ENCODE measurements at regions not wholly inside any gene's neighbourhood (a gene's known extent, or its start where the extent isn't known, plus 50 kb on each side); places are given as distances from the start of the nearest gene placed in this dataset.

DNA sequence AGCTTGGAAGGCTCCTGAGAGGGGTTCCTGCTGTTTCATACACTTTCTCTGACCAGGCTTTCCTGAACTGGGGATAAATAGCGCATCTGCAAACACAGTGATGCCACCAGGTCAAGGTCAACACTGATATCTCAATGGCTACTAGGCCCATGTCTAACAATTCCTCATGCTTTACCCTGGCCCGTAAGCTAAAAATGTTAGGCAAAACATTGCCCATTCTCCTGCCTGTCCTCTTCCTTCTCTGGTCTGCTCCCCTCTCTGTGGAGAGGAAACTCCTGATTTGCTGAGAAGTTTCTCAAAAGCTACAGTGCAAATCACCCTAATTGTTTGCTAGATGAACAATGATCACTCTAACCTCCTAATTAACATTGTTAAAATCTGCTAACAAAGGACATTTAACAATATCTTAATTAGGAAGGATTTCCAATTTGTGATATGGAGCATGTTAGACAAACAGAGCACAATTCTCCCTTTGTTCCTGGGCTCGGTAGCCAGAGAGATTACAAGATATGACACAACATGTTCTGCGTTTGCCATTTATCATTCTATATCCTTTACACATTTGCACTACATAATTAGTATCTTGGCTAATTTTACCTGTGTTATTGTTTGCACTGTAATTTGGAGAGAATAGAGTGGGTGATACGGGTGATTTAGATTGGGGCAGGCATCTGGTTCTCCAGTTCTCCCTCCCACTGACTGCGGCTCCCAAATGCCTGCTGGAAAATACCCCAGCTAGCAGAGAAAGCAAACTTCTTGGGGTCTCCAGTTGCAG lies 266.8 kb downstream of the CD83 start (continued):
- TF ChIP-seq, protein P1, sequence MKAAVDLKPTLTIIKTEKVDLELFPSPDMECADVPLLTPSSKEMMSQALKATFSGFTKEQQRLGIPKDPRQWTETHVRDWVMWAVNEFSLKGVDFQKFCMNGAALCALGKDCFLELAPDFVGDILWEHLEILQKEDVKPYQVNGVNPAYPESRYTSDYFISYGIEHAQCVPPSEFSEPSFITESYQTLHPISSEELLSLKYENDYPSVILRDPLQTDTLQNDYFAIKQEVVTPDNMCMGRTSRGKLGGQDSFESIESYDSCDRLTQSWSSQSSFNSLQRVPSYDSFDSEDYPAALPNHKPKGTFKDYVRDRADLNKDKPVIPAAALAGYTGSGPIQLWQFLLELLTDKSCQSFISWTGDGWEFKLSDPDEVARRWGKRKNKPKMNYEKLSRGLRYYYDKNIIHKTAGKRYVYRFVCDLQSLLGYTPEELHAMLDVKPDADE (IDR thresholded peaks at IDR 0.05): no peak
- TF ChIP-seq, protein P2, sequence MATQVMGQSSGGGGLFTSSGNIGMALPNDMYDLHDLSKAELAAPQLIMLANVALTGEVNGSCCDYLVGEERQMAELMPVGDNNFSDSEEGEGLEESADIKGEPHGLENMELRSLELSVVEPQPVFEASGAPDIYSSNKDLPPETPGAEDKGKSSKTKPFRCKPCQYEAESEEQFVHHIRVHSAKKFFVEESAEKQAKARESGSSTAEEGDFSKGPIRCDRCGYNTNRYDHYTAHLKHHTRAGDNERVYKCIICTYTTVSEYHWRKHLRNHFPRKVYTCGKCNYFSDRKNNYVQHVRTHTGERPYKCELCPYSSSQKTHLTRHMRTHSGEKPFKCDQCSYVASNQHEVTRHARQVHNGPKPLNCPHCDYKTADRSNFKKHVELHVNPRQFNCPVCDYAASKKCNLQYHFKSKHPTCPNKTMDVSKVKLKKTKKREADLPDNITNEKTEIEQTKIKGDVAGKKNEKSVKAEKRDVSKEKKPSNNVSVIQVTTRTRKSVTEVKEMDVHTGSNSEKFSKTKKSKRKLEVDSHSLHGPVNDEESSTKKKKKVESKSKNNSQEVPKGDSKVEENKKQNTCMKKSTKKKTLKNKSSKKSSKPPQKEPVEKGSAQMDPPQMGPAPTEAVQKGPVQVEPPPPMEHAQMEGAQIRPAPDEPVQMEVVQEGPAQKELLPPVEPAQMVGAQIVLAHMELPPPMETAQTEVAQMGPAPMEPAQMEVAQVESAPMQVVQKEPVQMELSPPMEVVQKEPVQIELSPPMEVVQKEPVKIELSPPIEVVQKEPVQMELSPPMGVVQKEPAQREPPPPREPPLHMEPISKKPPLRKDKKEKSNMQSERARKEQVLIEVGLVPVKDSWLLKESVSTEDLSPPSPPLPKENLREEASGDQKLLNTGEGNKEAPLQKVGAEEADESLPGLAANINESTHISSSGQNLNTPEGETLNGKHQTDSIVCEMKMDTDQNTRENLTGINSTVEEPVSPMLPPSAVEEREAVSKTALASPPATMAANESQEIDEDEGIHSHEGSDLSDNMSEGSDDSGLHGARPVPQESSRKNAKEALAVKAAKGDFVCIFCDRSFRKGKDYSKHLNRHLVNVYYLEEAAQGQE (IDR thresholded peaks at IDR 0.05; ENCODE audit: unreplicated experiment): no peak
- TF ChIP-seq ZNF114 (CRISPR knock-in tag; IDR thresholded peaks at IDR 0.05): no peak
- TF ChIP-seq ZNF331 (CRISPR knock-in tag; IDR thresholded peaks at IDR 0.05; ENCODE audit: low read depth): no peak
- no peak for TF ChIP-seq EZH2phosphoT487 (IDR thresholded peaks at IDR 0.05; ENCODE audit: unreplicated experiment)

DNA sequence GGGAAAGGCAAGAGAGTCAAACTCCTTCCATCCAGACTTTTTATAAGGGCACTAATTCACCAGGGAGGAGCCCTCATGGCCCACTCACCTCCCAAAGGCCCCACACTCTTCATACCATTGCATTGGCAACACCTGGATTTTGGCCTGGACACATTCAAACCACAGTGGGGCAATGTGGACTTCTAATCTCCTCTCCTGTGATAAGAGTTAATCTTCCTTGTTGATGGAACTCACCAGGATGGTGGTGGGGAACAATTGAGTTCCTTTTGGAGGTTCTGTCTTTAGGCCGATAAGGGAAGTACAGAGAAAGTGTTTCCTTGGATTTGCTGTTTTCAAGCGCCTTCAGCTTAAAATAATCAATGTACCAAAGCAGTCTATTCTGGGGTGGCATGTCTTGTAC lies 268.7 kb downstream of the CD83 start:
- Mint-ChIP-seq H3K9me3 (no peaks in the 10 kb centered on the region), H3K27ac (no peak overlapping the region), H3K36me3 (ENCODE audit: low read depth) (peaks cover 10% of the 10 kb centered on the region; the same call in 2 of the 3 replicates), H3K4me1 (peaks cover 50% of the 10 kb centered on the region), H3K4me3 (no peak overlapping the region), H3K27me3 (ENCODE audit: insufficient read depth, low read depth, poor library complexity) (no peaks in the 10 kb centered on the region)
- Histone ChIP-seq H4K20me1 (replicated peaks; ENCODE audit: insufficient read depth) (no peaks in the 10 kb centered on the region), H3K79me2 (replicated peaks; ENCODE audit: insufficient read depth) (no peaks in the 10 kb centered on the region), H3F3A (replicated peaks; ENCODE audit: low read depth) (peaks cover 12% of the 10 kb centered on the region; the same call in 1 of the 2 replicates), H3K4me3 (no peak overlapping the region), H3K27ac (ENCODE audit: low read depth) (no peak overlapping the region), H3K27me3 (ENCODE audit: insufficient read depth) (no peaks in the 10 kb centered on the region), H3K36me3 (ENCODE audit: insufficient read depth) (0 out of 2 replicates have a peak, but pooled peaks cover 3% of the 10 kb centered on the region), H3K4me1 (ENCODE audit: insufficient read depth) (peaks cover 40% of the 10 kb centered on the region), H2AFZ (no peak overlapping the region), H3K9me2 (ENCODE audit: insufficient read depth) (peaks cover under 1% of the 10 kb centered on the region), H3K4me2 (no peak overlapping the region)
- TF ChIP-seq EZH2phosphoT487 (IDR thresholded peaks at IDR 0.05; ENCODE audit: unreplicated experiment): no peak
- no peak for TF ChIP-seq CREB1 (CRISPR knock-in tag; IDR thresholded peaks at IDR 0.05; ENCODE audit: low read depth)
- DNase-seq (ENCODE audit: low spot score) (no peak), ATAC-seq (no peak)

DNA sequence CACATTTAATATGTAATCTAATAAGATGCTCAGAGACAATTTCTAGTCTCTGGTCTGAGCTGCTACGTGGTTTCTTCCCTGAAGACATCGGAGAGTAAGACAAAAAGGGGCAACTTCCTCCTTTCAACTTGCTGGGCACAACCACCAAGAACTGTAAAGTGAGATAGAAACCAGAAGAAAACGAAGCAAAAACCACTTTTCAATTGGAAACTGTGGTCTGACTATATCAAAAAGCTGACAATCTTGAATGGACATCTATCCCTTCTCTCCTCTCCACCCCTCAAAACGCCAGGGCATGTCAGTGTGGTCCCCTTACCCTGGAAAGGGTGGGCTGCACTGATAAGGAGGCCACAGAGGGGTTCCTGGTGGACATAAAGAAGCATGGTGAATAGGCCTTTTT lies 269.1 kb downstream of the CD83 start:
- ATAC-seq (no peak), DNase-seq (ENCODE audit: low spot score) (no peak)
- Histone ChIP-seq H2AFZ (no peak overlapping the region), H3K4me1 (ENCODE audit: insufficient read depth) (peaks cover 37% of the 10 kb centered on the region), H3K27ac (ENCODE audit: low read depth) (no peak overlapping the region), H3K36me3 (ENCODE audit: insufficient read depth) (0 out of 2 replicates have a peak, but pooled peaks cover 3% of the 10 kb centered on the region), H3K79me2 (replicated peaks; ENCODE audit: insufficient read depth) (no peaks in the 10 kb centered on the region), H3K27me3 (ENCODE audit: insufficient read depth) (no peaks in the 10 kb centered on the region), H4K20me1 (replicated peaks; ENCODE audit: insufficient read depth) (no peaks in the 10 kb centered on the region), H3F3A (replicated peaks; ENCODE audit: low read depth) (peaks cover 12% of the 10 kb centered on the region; the same call in 1 of the 2 replicates), H3K4me2 (no peak overlapping the region), H3K9me2 (ENCODE audit: insufficient read depth) (peaks cover 4% of the 10 kb centered on the region), H3K4me3 (no peak overlapping the region)
- Mint-ChIP-seq H3K9me3 (no peaks in the 10 kb centered on the region), H3K27ac (no peak overlapping the region), H3K4me1 (peaks cover 46% of the 10 kb centered on the region), H3K36me3 (ENCODE audit: low read depth) (peaks cover 10% of the 10 kb centered on the region; the same call in 2 of the 3 replicates), H3K27me3 (ENCODE audit: insufficient read depth, low read depth, poor library complexity) (no peaks in the 10 kb centered on the region), H3K4me3 (no peak overlapping the region)
- TF ChIP-seq, protein P3, sequence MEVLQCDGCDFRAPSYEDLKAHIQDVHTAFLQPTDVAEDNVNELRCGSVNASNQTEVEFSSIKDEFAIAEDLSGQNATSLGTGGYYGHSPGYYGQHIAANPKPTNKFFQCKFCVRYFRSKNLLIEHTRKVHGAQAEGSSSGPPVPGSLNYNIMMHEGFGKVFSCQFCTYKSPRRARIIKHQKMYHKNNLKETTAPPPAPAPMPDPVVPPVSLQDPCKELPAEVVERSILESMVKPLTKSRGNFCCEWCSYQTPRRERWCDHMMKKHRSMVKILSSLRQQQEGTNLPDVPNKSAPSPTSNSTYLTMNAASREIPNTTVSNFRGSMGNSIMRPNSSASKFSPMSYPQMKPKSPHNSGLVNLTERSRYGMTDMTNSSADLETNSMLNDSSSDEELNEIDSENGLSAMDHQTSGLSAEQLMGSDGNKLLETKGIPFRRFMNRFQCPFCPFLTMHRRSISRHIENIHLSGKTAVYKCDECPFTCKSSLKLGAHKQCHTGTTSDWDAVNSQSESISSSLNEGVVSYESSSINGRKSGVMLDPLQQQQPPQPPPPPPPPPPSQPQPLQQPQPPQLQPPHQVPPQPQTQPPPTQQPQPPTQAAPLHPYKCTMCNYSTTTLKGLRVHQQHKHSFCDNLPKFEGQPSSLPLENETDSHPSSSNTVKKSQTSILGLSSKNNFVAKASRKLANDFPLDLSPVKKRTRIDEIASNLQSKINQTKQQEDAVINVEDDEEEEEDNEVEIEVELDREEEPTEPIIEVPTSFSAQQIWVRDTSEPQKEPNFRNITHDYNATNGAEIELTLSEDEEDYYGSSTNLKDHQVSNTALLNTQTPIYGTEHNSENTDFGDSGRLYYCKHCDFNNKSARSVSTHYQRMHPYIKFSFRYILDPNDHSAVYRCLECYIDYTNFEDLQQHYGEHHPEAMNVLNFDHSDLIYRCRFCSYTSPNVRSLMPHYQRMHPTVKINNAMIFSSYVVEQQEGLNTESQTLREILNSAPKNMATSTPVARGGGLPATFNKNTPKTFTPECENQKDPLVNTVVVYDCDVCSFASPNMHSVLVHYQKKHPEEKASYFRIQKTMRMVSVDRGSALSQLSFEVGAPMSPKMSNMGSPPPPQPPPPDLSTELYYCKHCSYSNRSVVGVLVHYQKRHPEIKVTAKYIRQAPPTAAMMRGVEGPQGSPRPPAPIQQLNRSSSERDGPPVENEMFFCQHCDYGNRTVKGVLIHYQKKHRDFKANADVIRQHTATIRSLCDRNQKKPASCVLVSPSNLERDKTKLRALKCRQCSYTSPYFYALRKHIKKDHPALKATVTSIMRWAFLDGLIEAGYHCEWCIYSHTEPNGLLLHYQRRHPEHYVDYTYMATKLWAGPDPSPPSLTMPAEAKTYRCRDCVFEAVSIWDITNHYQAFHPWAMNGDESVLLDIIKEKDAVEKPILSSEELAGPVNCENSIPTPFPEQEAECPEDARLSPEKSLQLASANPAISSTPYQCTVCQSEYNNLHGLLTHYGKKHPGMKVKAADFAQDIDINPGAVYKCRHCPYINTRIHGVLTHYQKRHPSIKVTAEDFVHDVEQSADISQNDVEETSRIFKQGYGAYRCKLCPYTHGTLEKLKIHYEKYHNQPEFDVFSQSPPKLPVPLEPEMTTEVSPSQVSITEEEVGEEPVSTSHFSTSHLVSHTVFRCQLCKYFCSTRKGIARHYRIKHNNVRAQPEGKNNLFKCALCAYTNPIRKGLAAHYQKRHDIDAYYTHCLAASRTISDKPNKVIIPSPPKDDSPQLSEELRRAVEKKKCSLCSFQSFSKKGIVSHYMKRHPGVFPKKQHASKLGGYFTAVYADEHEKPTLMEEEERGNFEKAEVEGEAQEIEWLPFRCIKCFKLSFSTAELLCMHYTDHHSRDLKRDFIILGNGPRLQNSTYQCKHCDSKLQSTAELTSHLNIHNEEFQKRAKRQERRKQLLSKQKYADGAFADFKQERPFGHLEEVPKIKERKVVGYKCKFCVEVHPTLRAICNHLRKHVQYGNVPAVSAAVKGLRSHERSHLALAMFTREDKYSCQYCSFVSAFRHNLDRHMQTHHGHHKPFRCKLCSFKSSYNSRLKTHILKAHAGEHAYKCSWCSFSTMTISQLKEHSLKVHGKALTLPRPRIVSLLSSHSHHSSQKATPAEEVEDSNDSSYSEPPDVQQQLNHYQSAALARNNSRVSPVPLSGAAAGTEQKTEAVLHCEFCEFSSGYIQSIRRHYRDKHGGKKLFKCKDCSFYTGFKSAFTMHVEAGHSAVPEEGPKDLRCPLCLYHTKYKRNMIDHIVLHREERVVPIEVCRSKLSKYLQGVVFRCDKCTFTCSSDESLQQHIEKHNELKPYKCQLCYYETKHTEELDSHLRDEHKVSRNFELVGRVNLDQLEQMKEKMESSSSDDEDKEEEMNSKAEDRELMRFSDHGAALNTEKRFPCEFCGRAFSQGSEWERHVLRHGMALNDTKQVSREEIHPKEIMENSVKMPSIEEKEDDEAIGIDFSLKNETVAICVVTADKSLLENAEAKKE (CRISPR knock-in tag; IDR thresholded peaks at IDR 0.05): no peak
- TF ChIP-seq NANOG (IDR thresholded peaks at IDR 0.05; ENCODE audit: borderline replicate concordance) (no peak), POLR2AphosphoS5 (IDR thresholded peaks at IDR 0.05; ENCODE audit: low read depth) (no peak)
